ENCODE measurements at regions not wholly inside any gene's neighbourhood (a gene's known extent, or its start where the extent isn't known, plus 50 kb on each side); places are given as distances from the start of the nearest gene placed in this dataset.

GRCh38 chr4:173821876-173822275 lies 291.8 kb upstream of the HAND2 start:
- no peak overlapping the region for H3K4me3 ChIP-seq (ENCODE audit: control insufficient read depth, low read depth, low read length)
- DNase-seq (ENCODE audit: low read depth) = peak; percentile 66
- no peak for TF ChIP-seq CTCF (conservative IDR thresholded peaks at IDR 0.05; ENCODE audit: control insufficient read depth, insufficient read depth, low read depth, low read length)

- peak; percentile 74 for DNase-seq (ENCODE audit: low read depth)
- H3K4me3 ChIP-seq (ENCODE audit: control insufficient read depth, low read depth, low read length) = no peak overlapping the region
- TF ChIP-seq CTCF (conservative IDR thresholded peaks at IDR 0.05; ENCODE audit: control insufficient read depth, insufficient read depth, low read depth, low read length) = no peak
Observed at GRCh38 chr4:173821036-173821435, 291.0 kb upstream of the HAND2 start.

DNA sequence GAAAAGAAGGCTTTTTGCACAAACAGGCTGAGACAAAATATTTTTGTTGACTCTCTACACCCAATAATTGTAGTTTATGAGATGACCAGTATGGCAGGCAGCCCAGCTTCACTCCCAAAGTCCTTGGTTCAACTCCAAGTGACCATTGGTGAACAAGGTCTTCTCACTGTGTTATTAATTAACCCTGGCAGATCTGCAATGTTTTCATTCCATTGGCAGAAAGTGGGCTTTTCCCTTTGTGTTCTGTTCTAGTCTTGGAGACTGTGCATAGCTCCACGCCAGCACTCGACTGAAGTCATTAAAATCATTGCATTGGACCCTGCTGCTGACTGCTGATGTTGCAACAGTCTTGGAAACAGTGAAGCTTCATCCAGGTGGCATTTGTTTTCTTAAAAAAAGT lies 277.3 kb upstream of the HAND2 start:
- no peak overlapping the region for H3K4me3 ChIP-seq (ENCODE audit: control insufficient read depth, low read depth, low read length)
- no peak for TF ChIP-seq CTCF (conservative IDR thresholded peaks at IDR 0.05; ENCODE audit: control insufficient read depth, insufficient read depth, low read depth, low read length)
- DNase-seq (ENCODE audit: low read depth) = peak; percentile 69

DNA sequence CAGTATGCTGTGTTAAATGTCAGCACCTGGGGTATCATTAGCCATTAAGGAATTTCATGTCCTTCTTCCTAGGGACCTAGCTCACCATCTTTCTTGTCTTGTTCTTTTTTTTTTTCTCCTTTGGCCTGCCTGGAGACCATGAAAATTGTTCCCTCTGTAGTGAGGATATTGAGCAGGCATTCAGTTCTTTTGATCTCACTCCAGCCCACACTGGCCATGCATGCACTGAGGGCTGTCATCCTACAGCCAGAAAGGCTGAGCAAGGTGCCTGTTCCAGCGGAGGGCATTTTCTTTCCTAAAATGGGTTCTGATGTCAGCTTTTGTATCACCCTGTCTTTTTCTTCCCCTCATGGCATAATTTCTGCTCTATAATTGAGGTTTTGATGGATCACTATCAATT lies 275.9 kb upstream of the HAND2 start:
- H3K4me3 ChIP-seq (ENCODE audit: control insufficient read depth, low read depth, low read length) = no peak overlapping the region
- no peak for TF ChIP-seq CTCF (conservative IDR thresholded peaks at IDR 0.05; ENCODE audit: control insufficient read depth, insufficient read depth, low read depth, low read length)
- DNase-seq (ENCODE audit: low read depth) = no peak

GRCh38 chr4:173802662-173803022 lies 272.6 kb upstream of the HAND2 start:
- no peak for TF ChIP-seq CTCF (conservative IDR thresholded peaks at IDR 0.05; ENCODE audit: control insufficient read depth, insufficient read depth, low read depth, low read length)
- no peak overlapping the region for H3K4me3 ChIP-seq (ENCODE audit: control insufficient read depth, low read depth, low read length)
- no peak for DNase-seq (ENCODE audit: low read depth)

DNA sequence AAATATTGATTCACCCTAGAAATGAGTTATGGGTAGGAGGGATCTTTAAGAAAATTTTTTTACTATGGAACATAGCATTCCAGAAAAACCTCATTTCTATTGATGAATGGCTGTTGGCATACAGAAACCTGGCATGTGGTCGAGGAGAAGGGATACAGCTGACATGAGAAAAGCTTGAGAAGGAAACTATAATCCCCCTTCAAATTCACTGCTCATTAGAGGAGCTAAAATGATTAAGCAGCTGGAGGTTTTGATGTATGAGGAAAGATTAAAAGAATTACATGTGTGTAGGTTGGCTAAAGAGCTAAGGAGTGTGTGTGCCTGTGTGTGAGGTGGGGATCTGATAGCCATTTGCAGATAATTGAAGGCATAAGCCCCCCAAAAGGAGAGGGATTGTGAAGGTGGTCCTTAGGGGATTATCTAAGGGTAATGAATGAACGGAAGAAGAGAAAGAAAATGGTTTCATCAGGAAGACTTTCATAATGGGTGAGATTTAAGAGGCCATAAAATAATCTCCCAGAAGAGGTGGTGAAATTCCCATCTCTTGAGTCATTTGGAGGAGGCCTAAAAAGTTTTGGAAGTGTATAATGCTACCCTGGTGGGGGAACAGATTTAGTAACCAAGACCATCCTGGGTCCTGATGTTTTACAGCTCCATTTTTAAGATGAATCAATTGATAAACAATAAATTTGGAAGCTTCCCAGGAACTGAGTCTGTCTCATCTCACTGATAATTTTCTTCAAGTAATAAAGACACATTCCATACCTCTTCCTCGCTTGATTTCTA lies 272.0 kb upstream of the HAND2 start:
- DNase-seq (ENCODE audit: low read depth) = peak; percentile 52

More for the DNA sequence above, 272.0 kb upstream of the HAND2 start:
- no peak for TF ChIP-seq CTCF (conservative IDR thresholded peaks at IDR 0.05; ENCODE audit: control insufficient read depth, insufficient read depth, low read depth, low read length)
- H3K4me3 ChIP-seq (ENCODE audit: control insufficient read depth, low read depth, low read length) = no peak overlapping the region
